Omental fat pad (tissue), 3 donors: ENCODE measurements at regions not wholly inside any gene's neighbourhood (a gene's known extent, or its start where the extent isn't known, plus 50 kb on each side); places are given as distances from the start of the nearest gene placed in this dataset.

Experiments used
- ATAC-seq: fragments of 150-250 bp; one replicate; pipeline ENCODE4 v1.9.1; 2016; ENCODE audit warnings: mild to moderate bottlenecking, moderate library complexity; ENCODE audit not compliant: low FRiP score
- DNase-seq: peaks from one replicate; pipeline ENCODE4 v3.0.0-alpha.2; 2019; ENCODE audit warnings: low spot score
- CTCF ChIP-seq, 3 donors: fragments of 450-650 bp; IDR thresholded peaks; one replicate each; pipeline ENCODE4 v1.5.1; 2016 to 2017; ENCODE audit warnings: antibody characterized with exemption in 3 of 3, mild to moderate bottlenecking in 3 of 3, moderate library complexity in 2 of 3

- ATAC-seq (no peak), DNase-seq (no peak)
- TF ChIP-seq CTCF (IDR thresholded peaks at IDR 0.05): no peak
Observed at GRCh38 chr7:119175911-119176627, 951.6 kb downstream of the ANKRD7 start.

- ATAC-seq (no peak), DNase-seq (no peak)
- TF ChIP-seq CTCF (IDR thresholded peaks at IDR 0.05): no peak
Observed at GRCh38 chr7:119177863-119178262, 953.4 kb downstream of the ANKRD7 start.

- no peak for TF ChIP-seq CTCF (IDR thresholded peaks at IDR 0.05)
- no peak for DNase-seq
- no peak for ATAC-seq
Observed at GRCh38 chr7:119184124-119184788, 959.8 kb downstream of the ANKRD7 start.

GRCh38 chr7:119196183-119196582, 971.7 kb downstream of the ANKRD7 start:
- ATAC-seq: no peak
- DNase-seq: no peak
- TF ChIP-seq CTCF (IDR thresholded peaks at IDR 0.05): no peak

- TF ChIP-seq CTCF (IDR thresholded peaks at IDR 0.05): no peak
- ATAC-seq: peak; percentile 41
- DNase-seq: no peak
Observed at GRCh38 chr7:119197172-119197876, 972.8 kb downstream of the ANKRD7 start.

- no peak for TF ChIP-seq CTCF (IDR thresholded peaks at IDR 0.05)
- no peak for DNase-seq
- peak; percentile 70 for ATAC-seq
Observed at GRCh38 chr7:119197877-119198527, 973.5 kb downstream of the ANKRD7 start.
